Omental fat pad (tissue), 3 donors: ENCODE measurements at regions not wholly inside any gene's neighbourhood (a gene's known extent, or its start where the extent isn't known, plus 50 kb on each side); places are given as distances from the start of the nearest gene placed in this dataset.

Experiments used
- ATAC-seq: fragments of 150-250 bp; one replicate; pipeline ENCODE4 v1.9.1; 2016; ENCODE audit warnings: mild to moderate bottlenecking, moderate library complexity; ENCODE audit not compliant: low FRiP score
- DNase-seq: peaks from one replicate; pipeline ENCODE4 v3.0.0-alpha.2; 2019; ENCODE audit warnings: low spot score
- TF ChIP-seq, protein P1 (sequence below), 3 donors: fragments of 450-650 bp; IDR thresholded peaks; one replicate each; pipeline ENCODE4 v1.5.1; 2016 to 2017; ENCODE audit warnings: antibody characterized with exemption in 3 of 3, mild to moderate bottlenecking in 3 of 3, moderate library complexity in 2 of 3

- TF ChIP-seq, protein P1, sequence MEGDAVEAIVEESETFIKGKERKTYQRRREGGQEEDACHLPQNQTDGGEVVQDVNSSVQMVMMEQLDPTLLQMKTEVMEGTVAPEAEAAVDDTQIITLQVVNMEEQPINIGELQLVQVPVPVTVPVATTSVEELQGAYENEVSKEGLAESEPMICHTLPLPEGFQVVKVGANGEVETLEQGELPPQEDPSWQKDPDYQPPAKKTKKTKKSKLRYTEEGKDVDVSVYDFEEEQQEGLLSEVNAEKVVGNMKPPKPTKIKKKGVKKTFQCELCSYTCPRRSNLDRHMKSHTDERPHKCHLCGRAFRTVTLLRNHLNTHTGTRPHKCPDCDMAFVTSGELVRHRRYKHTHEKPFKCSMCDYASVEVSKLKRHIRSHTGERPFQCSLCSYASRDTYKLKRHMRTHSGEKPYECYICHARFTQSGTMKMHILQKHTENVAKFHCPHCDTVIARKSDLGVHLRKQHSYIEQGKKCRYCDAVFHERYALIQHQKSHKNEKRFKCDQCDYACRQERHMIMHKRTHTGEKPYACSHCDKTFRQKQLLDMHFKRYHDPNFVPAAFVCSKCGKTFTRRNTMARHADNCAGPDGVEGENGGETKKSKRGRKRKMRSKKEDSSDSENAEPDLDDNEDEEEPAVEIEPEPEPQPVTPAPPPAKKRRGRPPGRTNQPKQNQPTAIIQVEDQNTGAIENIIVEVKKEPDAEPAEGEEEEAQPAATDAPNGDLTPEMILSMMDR (IDR thresholded peaks at IDR 0.05), result no peak
- no peak for DNase-seq
- no peak for ATAC-seq
Measured at GRCh38 chr5:17403695-17404490, 94.1 kb upstream of the TAF11L2 start.

GRCh38 chr5:17405976-17406375 lies 92.1 kb upstream of the TAF11L2 start:
- DNase-seq, result no peak
- TF ChIP-seq, protein P1 (IDR thresholded peaks at IDR 0.05), result no peak
- no peak for ATAC-seq

DNA sequence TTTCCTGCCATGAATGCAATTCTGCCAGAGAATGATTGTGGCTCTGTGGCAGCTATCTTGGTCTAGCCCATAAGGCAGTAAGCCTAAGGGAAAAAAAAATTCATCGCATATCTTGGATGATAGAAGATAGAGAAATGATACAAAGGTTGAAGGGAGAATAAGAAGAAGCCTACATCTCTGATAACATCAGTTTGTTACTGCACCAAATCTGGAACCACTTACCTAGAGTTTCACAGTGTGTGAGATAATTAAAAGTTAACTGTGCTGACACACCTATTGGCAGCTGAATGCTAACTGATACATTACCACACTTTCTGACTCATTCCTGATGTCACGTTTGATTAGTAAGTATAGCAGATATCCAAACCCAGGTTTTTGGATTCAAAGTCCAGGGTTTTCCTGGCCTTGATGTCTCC lies 91.6 kb upstream of the TAF11L2 start:
- no peak for ATAC-seq
- no peak for DNase-seq
- TF ChIP-seq, protein P1 (IDR thresholded peaks at IDR 0.05), result no peak

DNA sequence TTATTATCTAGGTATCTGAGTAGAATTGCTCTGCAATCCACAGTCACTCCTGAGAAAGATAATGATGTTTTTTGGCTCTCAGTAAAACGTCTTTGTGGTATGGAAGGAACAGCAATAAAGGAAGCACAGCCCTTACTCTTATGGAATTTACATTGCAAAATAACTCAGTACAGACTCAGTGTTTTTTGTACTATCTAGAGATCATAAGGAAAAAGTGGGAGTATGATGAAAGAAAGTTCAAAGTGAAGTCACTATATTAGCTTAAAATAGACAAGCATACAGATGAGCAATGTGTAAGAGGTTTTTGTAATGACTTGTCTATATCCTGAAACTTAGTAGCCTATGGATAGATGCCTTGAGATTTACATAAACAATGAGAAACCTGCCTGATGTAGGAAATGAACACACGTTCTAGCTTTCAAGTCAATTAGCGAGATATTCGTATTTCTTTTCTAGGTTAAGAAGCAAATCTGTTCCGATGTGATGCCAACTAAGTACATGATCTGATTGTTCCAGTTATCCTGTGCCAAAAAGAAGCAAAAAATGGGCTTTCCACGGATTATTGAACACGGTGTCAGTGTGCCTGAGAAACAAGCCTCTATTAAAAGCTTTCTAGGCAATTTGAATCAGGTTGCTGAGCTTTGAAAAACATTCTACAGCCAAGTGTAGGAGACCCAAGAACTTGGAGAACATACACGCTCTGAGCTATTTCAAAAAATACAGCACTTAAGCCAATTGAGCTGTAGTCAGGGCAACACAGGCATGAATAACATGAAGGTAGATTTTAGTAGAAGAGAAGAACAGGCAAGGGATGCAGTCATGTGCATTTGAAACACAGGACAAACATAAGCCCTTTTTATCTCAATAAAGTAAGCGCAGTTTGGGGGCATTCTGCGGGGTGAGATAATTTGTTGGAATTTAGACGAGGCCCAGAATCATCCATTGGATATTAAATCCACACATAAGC lies 86.3 kb upstream of the TAF11L2 start:
- DNase-seq (no peak), ATAC-seq (no peak)
- TF ChIP-seq, protein P1 (IDR thresholded peaks at IDR 0.05), result no peak

DNA sequence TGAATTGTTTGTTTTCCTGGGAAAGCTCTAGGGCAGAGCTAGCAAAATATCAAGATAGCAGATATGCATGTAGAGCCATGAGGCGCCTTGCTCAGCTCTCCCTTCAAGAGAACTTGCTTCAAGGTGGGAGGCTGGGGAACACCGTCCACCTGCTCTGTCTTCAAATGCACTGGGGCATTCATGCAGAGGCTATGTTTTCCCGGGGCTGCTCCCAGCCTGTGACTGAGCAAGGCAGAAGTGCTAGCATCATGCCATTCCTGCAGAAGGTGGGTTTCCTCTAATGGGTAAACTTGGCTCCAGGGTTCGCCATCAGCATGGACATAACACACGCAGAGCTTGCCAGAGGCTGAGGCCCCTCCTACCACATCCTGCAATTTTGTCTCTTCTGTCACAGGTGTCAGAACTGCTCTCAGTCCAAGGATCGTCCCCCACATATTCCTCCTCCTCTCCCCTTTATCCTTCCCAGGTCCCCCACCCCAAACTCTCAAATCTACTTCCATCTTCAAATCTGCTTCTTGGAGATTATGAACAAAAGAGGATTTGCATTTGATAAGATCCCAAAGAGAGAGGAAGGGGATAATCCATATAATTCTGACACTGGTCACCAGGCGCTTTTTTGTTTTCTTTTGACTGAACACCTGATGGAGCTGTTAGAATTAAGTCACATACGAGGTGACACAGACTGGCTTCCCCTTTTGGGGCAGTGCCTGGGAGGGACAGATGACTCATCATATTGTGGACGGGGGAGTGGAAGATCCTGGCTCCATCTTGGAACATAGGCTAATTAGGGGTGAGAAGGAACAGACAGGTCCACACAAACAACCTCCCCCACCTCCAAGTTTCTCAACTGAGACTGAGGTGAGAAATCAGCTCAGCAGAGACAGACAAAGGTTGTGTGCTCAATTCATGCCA lies 85.0 kb upstream of the TAF11L2 start:
- no peak for ATAC-seq
- no peak for DNase-seq
- TF ChIP-seq, protein P1 (IDR thresholded peaks at IDR 0.05), result no peak

DNA sequence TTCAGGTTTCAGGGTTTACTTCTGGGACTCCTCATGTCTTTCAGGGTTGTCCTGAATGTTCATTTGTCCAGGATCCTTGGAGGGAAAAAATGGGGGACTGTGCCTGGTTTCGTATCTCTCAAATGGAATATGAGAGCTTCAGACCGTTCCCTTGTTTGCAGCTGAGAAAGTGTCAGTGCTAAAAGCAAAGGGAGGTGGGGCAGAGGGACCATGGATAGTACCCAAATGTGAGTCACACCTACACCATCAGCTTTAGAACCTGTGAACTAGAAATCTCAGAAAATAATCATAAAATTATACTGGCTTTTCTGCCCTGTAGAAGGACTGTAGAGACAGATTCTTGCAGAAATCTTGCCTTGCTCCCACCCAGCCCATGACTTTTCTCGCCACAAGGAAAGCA lies 84.3 kb upstream of the TAF11L2 start:
- DNase-seq, result no peak
- no peak for ATAC-seq
- TF ChIP-seq, protein P1 (IDR thresholded peaks at IDR 0.05), result no peak
